OCI-LY7 (cell line): ENCODE measurements at regions not wholly inside any gene's neighbourhood (a gene's known extent, or its start where the extent isn't known, plus 50 kb on each side); places are given as distances from the start of the nearest gene placed in this dataset.

Experiments used
- CTCF ChIP-seq: fragments of 200-600 bp; sonication (generic); conservative IDR thresholded peaks from 2 replicates; pipeline ENCODE4 v1.5.1; 2014; ENCODE audit warnings: mild to moderate bottlenecking, antibody characterized with exemption, low read length, moderate library complexity, mixed read lengths
- EZH2phosphoT487 ChIP-seq: fragments of 200-600 bp; sonication (generic); IDR thresholded peaks from 2 replicates; pipeline ENCODE4 v1.6.1; 2018; ENCODE audit warnings: low read depth, borderline replicate concordance, mild to moderate bottlenecking, mixed run types, antibody characterized with exemption, low read length, moderate library complexity, mixed read lengths

DNA sequence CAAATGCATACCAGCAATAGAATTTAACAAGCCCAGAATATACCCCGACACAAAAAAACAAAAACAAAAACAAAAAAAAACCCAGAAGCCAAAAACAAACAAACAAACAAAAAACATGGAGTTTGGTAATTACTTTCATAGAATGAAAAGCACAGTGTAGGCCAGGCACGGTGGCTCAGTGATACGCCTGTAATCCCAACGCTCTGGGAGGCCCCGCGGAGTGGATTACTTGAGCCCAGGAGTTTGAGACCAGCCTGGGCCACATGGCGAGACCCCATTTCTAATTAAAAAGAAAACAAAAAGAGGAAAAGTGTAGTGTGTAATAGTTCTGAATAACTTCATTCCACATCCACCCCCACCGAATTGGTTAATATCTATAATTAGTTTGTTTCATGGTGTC lies 1265.7 kb downstream of the NCAM2 start:
- TF ChIP-seq CTCF (no peak), EZH2phosphoT487 (no peak)
